HG02981 (cell line): ENCODE measurements at regions not wholly inside any gene's neighbourhood (a gene's known extent, or its start where the extent isn't known, plus 50 kb on each side); places are given as distances from the start of the nearest gene placed in this dataset.
A peak's percentile ranks its signal among the peaks of the same experiment; 100 is the strongest.

Source experiments
- ATAC-seq: cut with Tn5 transposase; IDR thresholded peaks from one replicate; pipeline ENCODE4 v1.9.1; 2021; ENCODE audit warnings: mild to moderate bottlenecking, moderate library complexity; ENCODE audit not compliant: unreplicated experiment

DNA sequence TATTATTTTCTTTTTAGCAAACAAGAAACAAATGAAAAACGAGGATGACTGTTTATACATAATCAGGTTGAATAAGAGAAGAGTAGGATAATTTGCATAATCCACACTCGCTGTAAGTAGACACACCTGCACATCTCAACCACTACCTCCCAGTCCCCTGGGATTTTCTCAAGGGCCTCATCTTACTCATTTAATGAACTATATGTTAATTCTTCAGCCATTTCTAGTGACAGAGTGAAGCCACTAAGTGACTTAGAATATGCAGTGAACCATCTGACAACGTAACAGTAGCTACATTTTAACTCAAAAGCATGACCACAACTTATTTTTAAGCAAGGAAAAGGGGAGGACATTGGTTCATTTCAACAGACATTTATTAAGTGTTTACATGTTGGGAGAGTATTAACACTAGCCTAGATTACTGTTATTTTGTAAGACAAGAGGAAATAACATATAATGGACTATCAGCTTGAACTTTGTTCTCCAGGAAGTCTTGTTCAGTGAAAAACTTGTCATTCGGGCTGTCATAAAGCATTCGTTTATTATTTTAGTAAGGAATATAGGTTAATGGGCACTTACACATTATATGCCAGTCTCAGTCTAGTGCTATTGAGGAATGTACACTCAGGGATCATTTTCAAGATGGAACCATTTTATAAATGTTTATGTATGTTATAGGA is 173.0 kb upstream of the ROBO2 start:
- ATAC-seq, result peak; percentile 98

GRCh38 chr3:76869726-76870384 is 170.0 kb upstream of the ROBO2 start:
- ATAC-seq, result no peak

DNA sequence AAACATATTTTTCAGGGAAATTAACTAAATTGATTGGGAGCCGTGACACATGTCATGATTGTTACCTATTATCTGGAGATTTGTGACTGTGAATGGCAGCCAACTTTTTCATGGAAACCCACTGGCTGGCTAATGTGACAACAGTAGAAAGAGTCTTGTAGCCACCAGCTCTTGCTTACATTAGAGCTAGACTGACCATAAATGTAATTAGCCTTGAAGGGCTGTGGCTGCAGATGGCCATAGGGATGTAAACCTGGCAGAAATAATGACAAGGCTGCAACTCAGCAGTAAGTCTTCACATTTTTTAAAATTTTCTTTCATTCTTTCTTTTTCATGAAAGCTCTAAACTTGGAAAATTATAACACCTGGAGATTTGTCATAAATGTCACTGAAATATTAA is 168.2 kb upstream of the ROBO2 start:
- no peak for ATAC-seq

GRCh38 chr3:76872999-76873398 is 166.9 kb upstream of the ROBO2 start:
- no peak for ATAC-seq

DNA sequence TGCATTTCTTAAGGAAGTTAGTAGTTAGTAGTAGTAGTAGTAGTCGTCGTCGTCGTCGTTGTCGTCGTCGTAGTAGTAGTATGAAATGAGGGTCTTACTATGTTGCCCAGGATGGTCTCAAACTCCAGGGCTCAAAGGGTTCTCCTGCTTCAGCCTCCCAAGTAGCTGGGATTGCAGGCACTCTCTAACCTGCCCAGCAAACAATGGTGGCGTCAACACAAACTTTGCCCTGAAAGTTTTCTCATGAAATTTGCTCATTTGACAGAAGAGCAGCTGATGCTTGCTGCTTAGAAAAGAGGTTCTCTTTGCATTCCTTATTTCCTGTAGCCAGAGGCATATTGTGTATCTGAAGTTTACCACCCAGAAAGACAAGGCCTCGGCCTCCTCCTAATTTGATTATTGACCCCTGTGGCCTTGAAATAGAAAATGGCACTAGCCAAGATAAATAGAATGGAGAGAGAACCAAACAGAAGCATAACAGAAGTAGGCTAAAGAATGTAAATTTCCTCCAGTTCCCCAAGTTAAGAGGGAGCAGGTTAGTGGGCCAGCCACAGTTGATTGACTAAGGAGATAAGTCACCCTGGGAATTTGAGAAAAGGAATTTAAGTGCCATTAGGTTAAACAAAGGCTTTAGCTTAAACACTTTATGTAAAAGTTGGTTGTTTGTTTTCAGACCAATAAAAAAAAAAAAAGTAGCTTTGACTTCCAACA is 166.2 kb upstream of the ROBO2 start:
- ATAC-seq, result no peak

DNA sequence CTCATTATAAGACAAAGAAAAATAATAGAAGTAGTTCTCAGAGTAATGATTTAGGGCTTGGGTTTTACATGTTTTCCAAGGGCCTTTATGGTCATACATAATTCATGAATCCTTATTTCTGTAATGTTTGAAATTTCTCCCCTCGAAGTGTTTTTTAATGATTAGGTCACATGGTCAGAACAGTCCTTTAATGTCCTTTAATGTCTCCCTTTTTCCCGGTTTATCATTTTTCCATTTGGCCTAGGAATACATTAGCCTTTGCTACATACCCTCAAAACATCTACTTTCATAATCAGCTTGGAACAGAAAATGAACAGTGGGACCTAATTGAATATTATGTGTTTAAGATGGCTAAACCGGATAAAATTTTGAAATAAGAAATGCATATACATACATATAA is 159.9 kb upstream of the ROBO2 start:
- no peak for ATAC-seq

DNA sequence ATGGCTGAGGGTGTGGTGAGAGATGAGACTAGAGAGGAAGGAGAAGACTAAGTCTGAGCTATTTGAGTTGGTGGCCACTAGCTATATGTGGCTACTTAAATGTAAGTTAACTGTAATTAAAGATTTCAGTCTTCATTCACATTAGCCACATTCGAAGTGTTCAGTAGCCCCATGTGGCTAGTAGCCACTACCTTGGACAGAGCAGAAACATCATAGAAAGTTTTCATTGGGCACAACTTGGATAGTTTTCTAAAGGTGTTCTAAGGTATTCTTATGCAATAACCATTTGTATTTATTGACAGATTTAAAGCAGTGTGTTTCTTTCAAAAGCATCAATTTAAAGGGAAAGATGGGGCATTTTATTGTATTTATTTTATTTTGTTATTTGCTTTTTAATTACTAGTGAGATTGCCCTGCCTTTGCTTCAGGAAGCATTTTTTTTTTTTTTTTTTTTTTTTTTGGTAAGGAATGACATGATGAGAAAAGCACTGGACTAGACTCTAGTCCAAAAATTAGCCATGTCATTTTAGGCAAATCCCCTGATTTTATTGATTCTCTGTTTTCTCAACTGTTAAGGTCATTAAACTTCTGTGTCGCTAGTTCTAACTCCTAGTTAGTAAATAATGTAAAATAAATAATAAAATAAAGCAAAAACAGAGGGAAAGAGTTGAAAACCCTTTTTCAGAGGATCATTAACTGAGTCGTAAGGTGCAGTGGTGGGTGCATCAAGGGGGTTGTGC is 153.0 kb upstream of the ROBO2 start:
- no peak for ATAC-seq

- ATAC-seq, result no peak
Observed at GRCh38 chr3:76888856-76889255, 151.0 kb upstream of the ROBO2 start.

GRCh38 chr3:76889911-76890310 is 150.0 kb upstream of the ROBO2 start:
- ATAC-seq, result no peak

DNA sequence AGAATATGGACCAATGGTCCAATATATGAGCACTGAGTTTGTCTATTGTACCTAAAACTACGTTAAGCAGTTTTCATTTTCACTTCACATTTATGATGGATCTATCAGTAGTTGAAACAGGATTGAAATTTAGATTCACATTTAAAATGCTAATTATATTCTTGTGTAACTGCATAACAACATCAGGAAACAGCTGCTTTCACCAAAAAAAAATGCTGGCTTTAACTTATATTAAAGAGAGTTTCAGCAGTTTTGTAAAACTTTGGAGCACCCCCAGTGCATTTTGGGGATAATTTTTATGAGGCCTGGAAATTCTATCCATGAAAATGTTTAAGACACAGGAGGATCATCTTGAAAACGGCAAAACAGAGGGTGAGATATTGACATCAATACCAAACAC is 142.8 kb upstream of the ROBO2 start:
- ATAC-seq, result no peak

- ATAC-seq, result no peak
Observed at GRCh38 chr3:76900596-76900995, 139.3 kb upstream of the ROBO2 start.

DNA sequence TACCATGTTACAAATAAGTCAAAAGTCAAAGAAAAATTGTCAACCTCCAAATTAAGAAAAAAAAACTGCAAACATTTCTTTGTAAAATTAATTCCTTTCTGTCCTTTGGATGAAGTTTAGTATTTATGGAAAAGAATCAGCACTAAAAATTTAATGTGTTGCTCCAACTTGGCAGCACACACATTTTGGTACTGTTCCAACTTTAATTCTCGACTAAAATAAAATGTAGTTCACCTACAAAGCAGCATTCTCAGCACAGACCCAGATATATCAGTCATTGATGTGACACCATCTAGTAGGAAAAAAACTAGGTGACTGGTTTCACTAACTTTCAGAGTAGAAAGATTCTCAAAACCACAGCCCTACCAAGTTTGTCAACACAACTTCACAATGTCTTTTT is 131.7 kb upstream of the ROBO2 start:
- ATAC-seq, result no peak

DNA sequence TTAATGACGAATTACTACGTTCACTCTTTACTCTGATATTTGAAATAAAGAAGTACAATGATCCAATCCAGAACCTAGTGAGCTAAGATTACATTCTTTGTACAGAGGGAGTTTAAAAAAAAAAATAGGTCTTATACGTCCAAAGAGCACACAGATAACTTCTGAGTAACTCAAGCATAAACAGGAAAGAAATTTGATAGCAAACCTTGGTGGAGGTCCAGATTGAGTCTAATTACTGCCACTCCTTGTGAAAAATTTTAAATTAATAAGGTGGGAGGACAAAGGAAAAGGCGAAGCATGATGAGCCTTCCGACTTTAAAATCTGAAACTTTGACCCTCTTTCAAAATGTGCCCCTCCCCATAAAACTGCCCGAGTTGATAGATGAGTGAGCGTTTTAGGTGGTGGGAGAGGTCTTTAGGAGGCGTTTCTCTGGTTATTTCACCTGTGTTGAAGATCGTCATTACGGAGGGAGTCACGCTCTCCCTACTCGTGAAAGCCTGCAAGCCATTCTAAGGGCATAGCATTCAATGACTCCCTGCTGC is 127.0 kb upstream of the ROBO2 start:
- ATAC-seq, result no peak

DNA sequence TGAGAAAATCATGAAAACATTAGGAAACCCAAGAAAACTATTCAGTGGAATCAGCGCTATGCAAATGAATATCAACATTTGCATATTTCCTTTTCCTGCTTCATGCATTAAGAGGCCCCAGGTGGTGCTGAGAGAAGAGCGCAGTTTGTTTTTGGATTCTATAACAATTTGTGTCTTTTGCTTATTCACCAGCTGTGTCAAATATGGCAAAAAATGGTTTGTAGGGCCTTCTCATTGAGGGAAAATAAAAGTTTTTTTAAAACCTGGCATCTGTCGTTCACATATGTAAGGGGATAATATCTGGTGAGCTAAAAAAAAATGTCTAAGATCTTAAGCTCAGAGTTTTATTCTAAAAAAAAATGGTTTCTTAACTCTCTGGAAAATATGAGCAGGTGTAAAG is 122.5 kb upstream of the ROBO2 start:
- no peak for ATAC-seq

- ATAC-seq, result no peak
Observed at GRCh38 chr3:76920511-76920910, 119.4 kb upstream of the ROBO2 start.

DNA sequence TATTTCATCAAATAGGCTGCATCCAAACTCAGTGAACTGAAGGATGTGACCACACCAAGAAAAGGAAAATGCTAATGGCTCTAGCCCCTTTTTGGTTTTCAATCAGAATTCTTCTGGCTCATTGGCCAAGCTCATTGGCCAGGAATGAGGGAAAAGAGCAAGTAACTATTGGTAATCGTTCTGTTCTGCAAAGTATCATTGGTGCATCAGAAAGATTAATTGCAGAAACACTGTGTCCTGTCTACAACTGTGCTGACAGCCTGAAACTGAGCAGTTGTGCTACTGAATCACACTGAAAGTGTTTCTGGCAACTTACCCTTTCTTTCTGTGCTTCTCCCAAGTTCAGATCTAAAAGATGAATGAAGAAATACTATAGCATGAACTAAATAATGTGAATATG is 116.4 kb upstream of the ROBO2 start:
- no peak for ATAC-seq

GRCh38 chr3:76930712-76931111 is 109.2 kb upstream of the ROBO2 start:
- ATAC-seq, result no peak

DNA sequence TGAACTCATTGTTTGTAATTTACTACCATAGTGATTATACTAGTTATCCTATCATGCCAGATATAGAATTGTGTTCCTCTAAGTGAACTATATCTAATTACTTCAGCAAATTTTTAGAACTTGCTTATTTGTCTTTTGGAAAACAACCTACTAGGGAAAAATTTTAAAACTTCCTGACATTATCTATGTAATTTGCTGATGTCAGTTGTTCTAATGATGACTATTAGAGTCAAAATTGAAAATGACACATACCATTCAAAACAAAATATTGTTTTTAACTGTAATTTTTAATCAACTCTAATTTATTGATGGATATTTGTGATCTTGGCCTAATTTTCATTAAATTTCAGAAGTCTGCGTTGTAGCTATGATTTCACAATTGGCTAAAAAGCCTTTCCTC is 106.7 kb upstream of the ROBO2 start:
- no peak for ATAC-seq

DNA sequence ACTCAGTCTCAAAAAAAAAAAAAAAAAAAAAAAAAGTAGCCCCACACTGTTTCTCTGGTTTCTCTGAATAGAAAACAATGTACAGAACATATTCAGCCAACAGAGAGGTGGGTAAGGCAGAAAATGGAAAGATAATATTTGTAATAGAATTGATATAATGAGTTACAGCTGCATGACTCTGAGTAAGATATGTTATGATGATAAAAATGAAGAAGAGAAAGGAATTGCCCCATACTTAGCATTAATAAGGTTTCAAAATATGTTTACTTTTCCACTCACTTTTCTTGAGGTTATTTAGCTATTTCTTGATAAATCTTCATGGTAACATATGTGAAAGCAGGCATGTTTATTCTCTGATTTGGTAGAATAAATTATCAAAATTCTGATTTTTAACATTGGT is 100.9 kb upstream of the ROBO2 start:
- no peak for ATAC-seq

DNA sequence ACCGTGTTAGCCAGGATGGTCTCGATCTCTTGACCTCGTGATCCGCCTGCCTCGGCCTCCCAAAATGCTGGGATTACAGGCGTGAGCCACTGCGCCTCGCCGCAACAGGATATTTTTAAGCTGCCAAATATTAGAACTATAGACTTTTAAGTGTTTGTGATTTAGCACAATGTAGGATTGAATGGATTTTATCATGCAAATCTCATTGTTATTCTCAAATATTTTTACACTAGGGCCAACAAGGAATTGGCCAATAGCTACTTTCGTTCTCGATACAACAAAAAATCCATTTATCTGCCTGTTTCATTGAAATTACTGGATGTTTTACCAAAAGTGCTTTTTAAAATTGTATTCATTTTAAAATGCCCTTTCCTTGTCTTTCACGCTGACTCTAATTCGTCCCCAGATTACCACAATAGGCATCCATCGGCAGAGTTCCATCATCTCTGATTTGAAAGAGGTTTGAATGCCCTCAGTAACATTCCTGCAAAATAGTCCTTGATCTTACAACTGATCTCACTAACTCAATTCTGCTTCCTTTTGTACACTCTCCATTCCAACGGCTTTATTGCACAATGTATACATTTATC is 99.6 kb upstream of the ROBO2 start:
- ATAC-seq, result no peak

GRCh38 chr3:76941376-76941775 is 98.5 kb upstream of the ROBO2 start:
- ATAC-seq, result no peak
